GM03348 (cell line): ENCODE measurements at regions not wholly inside any gene's neighbourhood (a gene's known extent, or its start where the extent isn't known, plus 50 kb on each side); places are given as distances from the start of the nearest gene placed in this dataset.
"Not testable (repeated sequence)": the region's sequence is repeated elsewhere in the genome, so short reads cannot be mapped to it uniquely, and the experiment has no call there.

Experiments
- DNase-seq: peaks from one replicate; pipeline ENCODE4 v3.0.0; 2012; ENCODE audit warnings: low spot score

DNA sequence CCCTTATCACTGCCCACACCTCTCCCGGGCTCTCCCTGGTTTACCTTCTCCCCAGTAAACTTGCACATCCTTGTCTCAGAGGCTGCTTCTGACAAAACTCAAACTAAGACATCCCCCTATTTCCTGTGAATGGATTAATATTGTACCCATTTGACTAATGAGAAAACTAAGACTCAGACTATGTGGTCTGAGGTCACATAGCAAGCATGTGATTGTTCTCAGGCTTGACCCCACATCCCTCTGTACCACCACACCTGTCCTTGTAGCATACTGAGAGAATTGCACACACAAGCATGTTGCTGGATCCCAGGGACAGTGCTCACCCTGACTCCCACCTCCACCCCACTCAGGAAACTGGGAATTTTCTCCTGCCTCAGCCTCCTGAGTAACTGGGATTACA lies 90.7 kb upstream of the HES1 start:
- DNase-seq = no peak

- DNase-seq = no peak
Observed at GRCh38 chr3:194045919-194046318, 90.0 kb upstream of the HES1 start.

DNA sequence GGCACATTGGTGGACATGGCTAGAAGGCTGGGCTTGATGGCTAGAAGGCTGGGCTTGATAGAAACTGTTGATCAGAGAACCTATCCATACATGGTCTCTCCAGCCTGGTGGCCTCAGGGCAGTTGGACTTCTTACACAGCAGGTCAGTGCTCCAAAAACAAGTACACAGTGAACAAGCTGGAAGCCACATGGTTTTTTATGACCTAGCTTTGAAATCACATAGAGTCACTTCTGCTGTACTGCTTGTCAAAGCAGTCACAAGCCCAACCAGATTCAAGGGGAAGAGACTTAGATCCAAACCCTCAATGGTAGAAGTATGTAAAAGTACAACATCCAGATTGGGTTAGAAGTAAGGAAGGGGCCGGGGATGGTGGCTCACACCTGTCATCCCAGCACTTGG lies 89.4 kb upstream of the HES1 start:
- DNase-seq = no peak

GRCh38 chr3:194046995-194047645 lies 88.8 kb upstream of the HES1 start:
- DNase-seq = no peak

DNA sequence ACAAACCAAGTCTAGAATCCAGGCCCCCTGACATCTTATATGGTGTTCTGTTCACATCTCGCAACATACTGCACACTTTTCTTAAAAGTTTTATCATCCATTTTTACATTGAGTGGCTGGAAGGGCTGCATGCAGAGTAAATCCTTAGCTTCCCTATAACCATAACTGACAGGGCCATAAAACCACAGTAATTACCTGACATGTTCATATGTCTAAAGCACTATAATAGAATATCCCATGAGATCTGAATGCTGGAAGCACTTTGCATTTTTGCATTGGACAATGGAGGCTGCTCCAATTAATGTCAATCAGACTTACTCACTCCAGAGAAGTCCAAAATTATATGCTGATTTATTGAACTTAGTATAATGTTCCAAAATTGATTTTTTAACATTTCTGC lies 86.6 kb upstream of the HES1 start:
- DNase-seq = no peak

DNA sequence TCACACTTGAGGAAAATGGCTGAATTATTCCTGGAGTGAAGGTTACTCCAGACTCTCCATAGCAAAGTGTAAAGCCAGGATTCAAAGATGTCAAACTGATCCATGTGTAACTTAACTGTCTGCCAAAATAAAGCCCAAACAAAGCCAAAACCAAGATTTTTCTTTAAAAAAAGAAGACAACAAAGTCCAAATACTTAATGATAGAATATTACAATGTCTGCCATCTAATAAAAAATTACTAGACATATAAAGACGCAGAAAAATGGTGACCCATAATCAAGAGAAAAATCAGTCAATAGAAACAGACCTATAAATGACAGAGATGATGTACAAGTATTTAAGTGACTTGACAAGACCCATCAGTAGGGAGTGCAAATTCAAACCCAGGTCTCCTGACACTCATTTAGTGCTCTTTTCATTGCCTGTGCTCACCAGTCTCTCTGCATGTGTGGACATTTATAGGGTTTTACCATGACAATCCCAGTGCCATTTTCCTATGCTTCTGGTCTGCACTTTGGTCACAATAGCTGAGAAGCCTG lies 85.1 kb upstream of the HES1 start:
- no peak for DNase-seq

GRCh38 chr3:194051366-194052149 lies 84.4 kb upstream of the HES1 start:
- no peak for DNase-seq

- DNase-seq = no peak
Observed at GRCh38 chr3:194053136-194053535, 82.8 kb upstream of the HES1 start.

GRCh38 chr3:194054016-194054415 lies 81.9 kb upstream of the HES1 start:
- DNase-seq = no peak

DNA sequence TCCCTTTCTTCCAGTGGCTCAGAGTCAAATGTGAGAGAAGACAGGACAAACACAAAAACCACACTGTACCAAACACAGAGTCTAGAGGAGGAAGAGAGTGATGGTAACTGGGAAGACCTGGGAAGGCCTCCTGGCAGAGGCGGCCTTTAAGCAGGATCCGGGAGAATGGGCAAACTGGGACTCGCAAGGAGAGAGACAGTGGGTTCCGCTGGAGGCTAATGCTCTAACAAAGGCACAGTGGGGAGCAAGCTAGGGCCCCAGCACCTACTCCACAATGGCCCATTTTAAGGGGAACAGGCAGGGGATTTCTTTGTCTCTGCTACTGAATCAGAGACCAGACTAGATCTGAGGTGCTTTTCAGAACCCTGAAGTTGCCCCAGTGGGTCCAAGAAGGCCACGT lies 81.4 kb upstream of the HES1 start:
- DNase-seq = no peak

GRCh38 chr3:194054961-194055360 lies 81.0 kb upstream of the HES1 start:
- no peak for DNase-seq

GRCh38 chr3:194056323-194056722 lies 79.6 kb upstream of the HES1 start:
- DNase-seq = not testable (repeated sequence)

GRCh38 chr3:194056731-194057415 lies 79.1 kb upstream of the HES1 start:
- no peak for DNase-seq

GRCh38 chr3:194057570-194058188 lies 78.3 kb upstream of the HES1 start:
- DNase-seq = no peak

GRCh38 chr3:194058189-194058571 lies 77.8 kb upstream of the HES1 start:
- peak; percentile 73 for DNase-seq

DNA sequence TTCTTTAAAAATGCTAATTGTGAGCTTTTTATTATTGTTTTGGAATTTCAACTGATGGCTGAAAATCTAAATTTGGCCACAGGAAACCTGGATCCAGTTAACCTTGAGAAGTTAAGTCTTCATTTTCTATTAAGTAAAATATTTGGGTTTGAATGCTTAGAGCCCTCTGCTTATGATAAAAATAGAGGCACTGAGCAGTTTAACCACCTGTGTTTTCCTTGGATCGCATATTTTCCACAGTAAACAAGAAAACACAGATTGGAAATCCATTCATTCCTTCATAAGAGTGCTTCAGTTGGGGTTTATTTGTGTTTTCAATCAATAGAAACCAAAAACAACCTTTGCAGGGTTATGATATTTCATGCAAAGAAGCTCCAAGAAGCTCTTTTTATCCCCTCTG lies 77.2 kb upstream of the HES1 start:
- no peak for DNase-seq

- no peak for DNase-seq
Observed at GRCh38 chr3:194061421-194062030, 74.4 kb upstream of the HES1 start.

DNA sequence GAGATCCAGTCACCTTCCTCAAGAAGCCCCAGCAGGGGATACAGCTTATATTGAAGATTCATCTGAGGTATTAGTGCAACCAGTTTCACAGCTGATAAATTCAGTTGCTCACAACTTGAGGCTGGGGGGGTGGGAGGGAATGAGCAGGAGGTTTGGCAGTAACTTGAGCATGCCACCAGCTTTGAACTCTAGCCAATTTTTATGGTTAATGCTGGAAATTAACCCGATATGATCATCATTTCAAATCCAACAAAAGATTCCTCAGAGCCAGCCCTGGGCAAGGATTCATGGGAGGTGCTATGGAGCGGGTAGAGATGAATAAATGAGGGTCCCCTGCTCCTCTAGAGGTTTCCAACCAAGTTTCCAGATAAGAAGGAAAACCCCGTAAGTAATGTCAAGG lies 73.1 kb upstream of the HES1 start:
- DNase-seq = no peak

- no peak for DNase-seq
Observed at GRCh38 chr3:194064380-194065332, 71.3 kb upstream of the HES1 start.

DNA sequence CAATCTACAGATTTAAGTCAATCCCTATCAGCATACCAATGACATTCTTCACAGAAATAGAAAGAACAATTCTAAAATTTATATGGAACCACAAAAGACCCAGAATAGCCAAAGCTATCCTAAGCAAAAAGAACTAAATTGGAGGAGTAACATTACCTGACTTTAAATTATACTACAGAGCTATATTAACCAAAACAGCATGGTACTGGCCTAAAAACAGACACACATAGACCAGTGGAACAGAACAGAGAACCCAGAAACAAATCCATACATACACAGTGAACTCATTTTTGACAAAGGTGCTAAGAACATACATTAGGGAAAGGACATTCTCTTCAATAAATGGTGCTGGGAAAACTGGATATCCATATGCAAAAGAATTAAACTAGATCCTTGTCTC lies 68.6 kb upstream of the HES1 start:
- DNase-seq = not testable (repeated sequence)

DNA sequence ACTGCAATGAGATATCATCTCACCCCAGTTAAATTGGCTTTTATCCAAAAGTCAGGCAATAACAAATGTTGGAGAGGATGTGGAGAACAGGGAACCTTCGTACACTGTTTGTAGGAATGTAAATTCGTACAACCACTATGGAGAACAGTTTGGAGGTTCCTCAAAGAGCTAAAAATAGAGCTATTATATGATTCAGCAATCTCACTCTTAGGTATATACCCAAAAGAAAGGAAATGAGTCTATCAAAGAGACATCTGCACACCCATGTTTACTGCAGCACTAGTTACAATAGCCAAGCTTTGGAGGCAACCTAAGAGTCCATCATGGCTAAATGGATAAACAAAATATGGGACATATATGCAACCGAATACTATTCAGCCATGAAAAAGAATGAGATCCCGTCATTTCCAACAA lies 68.0 kb upstream of the HES1 start:
- DNase-seq = no peak
